ENCODE measurements at regions not wholly inside any gene's neighbourhood (a gene's known extent, or its start where the extent isn't known, plus 50 kb on each side); places are given as distances from the start of the nearest gene placed in this dataset.
"Not testable (repeated sequence)": the region's sequence is repeated elsewhere in the genome, so short reads cannot be mapped to it uniquely, and the experiment has no call there.

DNA sequence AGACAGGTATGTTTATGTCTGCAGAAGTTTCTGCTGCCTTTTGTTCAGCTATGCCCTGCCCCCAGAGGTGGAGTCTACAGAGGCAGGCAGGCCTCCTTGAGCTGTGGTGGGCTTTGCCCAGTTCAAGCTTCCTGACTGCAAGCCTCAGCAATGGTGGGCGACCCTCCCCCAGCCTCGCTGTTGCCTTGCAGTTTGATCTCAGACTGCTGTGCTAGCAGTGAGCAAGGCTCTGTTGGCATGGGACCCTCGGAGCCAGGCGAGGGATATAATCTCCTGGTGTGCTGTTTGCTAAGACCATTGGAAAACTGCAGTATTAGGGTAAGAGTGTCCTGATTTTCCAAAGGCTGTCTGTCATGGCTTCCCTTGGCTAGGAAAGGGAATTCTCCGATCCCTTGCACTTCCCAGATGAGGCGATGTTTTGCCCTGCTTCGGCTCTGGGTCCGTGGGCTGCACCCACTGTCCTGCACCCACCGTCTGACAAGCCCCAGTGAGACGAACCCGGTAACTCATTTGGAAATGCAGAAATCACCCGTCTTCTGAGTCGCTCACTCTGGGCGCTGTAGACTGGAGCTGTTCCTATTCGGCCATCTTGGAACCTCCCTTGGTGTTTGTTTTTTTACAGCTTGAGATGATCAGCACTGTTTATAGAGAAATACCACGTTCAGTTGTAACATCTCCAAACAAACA lies 2705.5 kb upstream of the PCDH20 start:
- not testable (repeated sequence) for DNase-seq; H3K4me2 ChIP-seq (ENCODE audit: low read length); H2BK120ac ChIP-seq (ENCODE audit: insufficient read depth, low read length, poor library complexity); H4K8ac ChIP-seq (ENCODE audit: low read depth, low read length); H3K4me1 ChIP-seq (ENCODE audit: control insufficient read depth in 1 of 2, insufficient read depth in 2 of 2, low read length in 2 of 2); H3K79me1 ChIP-seq (ENCODE audit: low read length); H4K91ac ChIP-seq (ENCODE audit: low read depth, low read length); H3K4ac ChIP-seq (ENCODE audit: low read depth, low read length); H3K9ac ChIP-seq (ENCODE audit: low read length); H3K23ac ChIP-seq (ENCODE audit: low read length); H2AK5ac ChIP-seq (ENCODE audit: low read length); H2BK12ac ChIP-seq (ENCODE audit: low read length); H3K79me2 ChIP-seq (ENCODE audit: control insufficient read depth, insufficient read depth, low read length, poor library complexity); H3K14ac ChIP-seq (ENCODE audit: low read length); H2BK5ac ChIP-seq (ENCODE audit: low read depth, low read length, poor library complexity); H3K36me3 ChIP-seq (ENCODE audit: control insufficient read depth in 1 of 2, insufficient read depth in 2 of 2, low read length in 2 of 2); H3K27me3 ChIP-seq (ENCODE audit: insufficient read depth, low read length); H3K9me3 ChIP-seq (ENCODE audit: insufficient read depth, low read depth, low read length); H3K4me3 ChIP-seq (ENCODE audit: low read depth, low read length); H2AFZ ChIP-seq (ENCODE audit: insufficient read depth, low read length, poor library complexity); H3K27ac ChIP-seq (ENCODE audit: low read depth, low read length); H4K12ac ChIP-seq (ENCODE audit: low read depth, low read length); H3K18ac ChIP-seq (ENCODE audit: low read length)
- WGBS (ENCODE audit: extremely low coverage, insufficient coverage, insufficient read length), result no CpG with 5 or more reads among the region's 16 CpGs

GRCh38 chr13:64099994-64100393 lies 2684.3 kb upstream of the PCDH20 start:
- Histone ChIP-seq H4K12ac (ENCODE audit: low read depth, low read length) (no peak overlapping the region), H3K14ac (ENCODE audit: low read length) (no peak overlapping the region), H3K79me2 (ENCODE audit: control insufficient read depth, insufficient read depth, low read length, poor library complexity) (no peaks in the 10 kb centered on the region), H3K4me2 (ENCODE audit: low read length) (no peak overlapping the region), H2AFZ (ENCODE audit: insufficient read depth, low read length, poor library complexity) (no peak overlapping the region), H4K8ac (ENCODE audit: low read depth, low read length) (no peak overlapping the region), H2BK120ac (ENCODE audit: insufficient read depth, low read length, poor library complexity) (no peak overlapping the region), H2AK5ac (ENCODE audit: low read length) (no peak overlapping the region), H3K4me1 (ENCODE audit: control insufficient read depth in 1 of 2, insufficient read depth in 2 of 2, low read length in 2 of 2) (no peaks in the 10 kb centered on the region), H3K4ac (ENCODE audit: low read depth, low read length) (no peak overlapping the region), H3K9me3 (ENCODE audit: insufficient read depth, low read depth, low read length) (no peaks in the 10 kb centered on the region), H3K36me3 (ENCODE audit: control insufficient read depth in 1 of 2, insufficient read depth in 2 of 2, low read length in 2 of 2) (no peaks in the 10 kb centered on the region), H3K27me3 (ENCODE audit: insufficient read depth, low read length) (no peaks in the 10 kb centered on the region), H3K18ac (ENCODE audit: low read length) (no peak overlapping the region), H3K9ac (ENCODE audit: low read length) (no peak overlapping the region), H2BK12ac (ENCODE audit: low read length) (no peak overlapping the region), H2BK5ac (ENCODE audit: low read depth, low read length, poor library complexity) (no peak overlapping the region), H3K4me3 (ENCODE audit: low read depth, low read length) (no peak overlapping the region), H3K79me1 (ENCODE audit: low read length) (no peaks in the 10 kb centered on the region), H4K91ac (ENCODE audit: low read depth, low read length) (no peak overlapping the region), H3K23ac (ENCODE audit: low read length) (no peak overlapping the region), H3K27ac (ENCODE audit: low read depth, low read length) (no peak overlapping the region)
- WGBS (ENCODE audit: extremely low coverage, insufficient coverage, insufficient read length), result no CpG with 5 or more reads among the region's 2 CpGs
- no peak for DNase-seq

GRCh38 chr13:64090311-64090710 lies 2674.7 kb upstream of the PCDH20 start:
- Histone ChIP-seq H3K14ac (ENCODE audit: low read length) (no peak overlapping the region), H4K8ac (ENCODE audit: low read depth, low read length) (no peak overlapping the region), H3K4me1 (ENCODE audit: control insufficient read depth in 1 of 2, insufficient read depth in 2 of 2, low read length in 2 of 2) (no peaks in the 10 kb centered on the region), H3K4me2 (ENCODE audit: low read length) (no peak overlapping the region), H2BK120ac (ENCODE audit: insufficient read depth, low read length, poor library complexity) (no peak overlapping the region), H3K9ac (ENCODE audit: low read length) (no peak overlapping the region), H3K79me1 (ENCODE audit: low read length) (no peaks in the 10 kb centered on the region), H3K36me3 (ENCODE audit: control insufficient read depth in 1 of 2, insufficient read depth in 2 of 2, low read length in 2 of 2) (no peaks in the 10 kb centered on the region), H4K91ac (ENCODE audit: low read depth, low read length) (no peak overlapping the region), H2AFZ (ENCODE audit: insufficient read depth, low read length, poor library complexity) (no peak overlapping the region), H4K12ac (ENCODE audit: low read depth, low read length) (no peak overlapping the region), H3K79me2 (ENCODE audit: control insufficient read depth, insufficient read depth, low read length, poor library complexity) (no peaks in the 10 kb centered on the region), H3K18ac (ENCODE audit: low read length) (no peak overlapping the region), H3K4ac (ENCODE audit: low read depth, low read length) (no peak overlapping the region), H3K27me3 (ENCODE audit: insufficient read depth, low read length) (no peaks in the 10 kb centered on the region), H2BK5ac (ENCODE audit: low read depth, low read length, poor library complexity) (no peak overlapping the region), H2AK5ac (ENCODE audit: low read length) (no peak overlapping the region), H3K9me3 (ENCODE audit: insufficient read depth, low read depth, low read length) (no peaks in the 10 kb centered on the region), H3K23ac (ENCODE audit: low read length) (no peak overlapping the region), H3K27ac (ENCODE audit: low read depth, low read length) (no peak overlapping the region), H3K4me3 (ENCODE audit: low read depth, low read length) (no peak overlapping the region), H2BK12ac (ENCODE audit: low read length) (no peak overlapping the region)
- DNase-seq, result no peak
- no CpG with 5 or more reads among the region's 3 CpGs for WGBS (ENCODE audit: extremely low coverage, insufficient coverage, insufficient read length)

DNA sequence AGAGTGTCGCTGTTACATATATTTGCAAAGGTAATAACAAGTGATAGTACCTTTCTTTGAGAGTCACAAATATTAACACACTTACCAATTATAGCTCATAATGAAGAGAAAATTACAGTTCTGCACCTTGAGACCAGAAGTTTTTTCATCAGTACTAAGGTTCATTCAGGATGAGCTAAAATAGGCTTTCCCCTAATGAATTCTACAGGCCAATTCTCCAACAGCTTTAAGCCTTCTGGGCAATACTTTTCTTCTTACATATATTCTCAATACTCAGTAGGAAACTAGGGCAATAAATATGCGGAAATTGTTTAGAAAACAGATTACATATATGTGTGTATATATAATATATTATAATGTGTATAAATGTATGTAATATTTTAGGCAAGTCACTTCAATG lies 2672.8 kb upstream of the PCDH20 start:
- H3K27ac ChIP-seq (ENCODE audit: low read depth, low read length), result no peak overlapping the region

More for the DNA sequence above, 2672.8 kb upstream of the PCDH20 start:
- no peak for DNase-seq
- no peak overlapping the region for H3K4ac ChIP-seq (ENCODE audit: low read depth, low read length)
- H2BK120ac ChIP-seq (ENCODE audit: insufficient read depth, low read length, poor library complexity), result no peak overlapping the region
- no peaks in the 10 kb centered on the region for H3K4me1 ChIP-seq (ENCODE audit: control insufficient read depth in 1 of 2, insufficient read depth in 2 of 2, low read length in 2 of 2)
- H4K8ac ChIP-seq (ENCODE audit: low read depth, low read length), result no peak overlapping the region
- WGBS (ENCODE audit: extremely low coverage, insufficient coverage, insufficient read length), result no CpG with 5 or more reads among the region's 2 CpGs
- no peak overlapping the region for H2BK5ac ChIP-seq (ENCODE audit: low read depth, low read length, poor library complexity)
- H3K9ac ChIP-seq (ENCODE audit: low read length), result no peak overlapping the region
- no peak overlapping the region for H2BK12ac ChIP-seq (ENCODE audit: low read length)
- no peak overlapping the region for H3K4me3 ChIP-seq (ENCODE audit: low read depth, low read length)
- no peaks in the 10 kb centered on the region for H3K27me3 ChIP-seq (ENCODE audit: insufficient read depth, low read length)
- no peak overlapping the region for H3K18ac ChIP-seq (ENCODE audit: low read length)
- H3K23ac ChIP-seq (ENCODE audit: low read length), result no peak overlapping the region
- no peak overlapping the region for H3K4me2 ChIP-seq (ENCODE audit: low read length)
- no peak overlapping the region for H3K14ac ChIP-seq (ENCODE audit: low read length)
- H3K36me3 ChIP-seq (ENCODE audit: control insufficient read depth in 1 of 2, insufficient read depth in 2 of 2, low read length in 2 of 2), result no peaks in the 10 kb centered on the region
- no peak overlapping the region for H4K12ac ChIP-seq (ENCODE audit: low read depth, low read length)
- H2AK5ac ChIP-seq (ENCODE audit: low read length), result no peak overlapping the region
- H3K79me2 ChIP-seq (ENCODE audit: control insufficient read depth, insufficient read depth, low read length, poor library complexity), result no peaks in the 10 kb centered on the region
- H2AFZ ChIP-seq (ENCODE audit: insufficient read depth, low read length, poor library complexity), result no peak overlapping the region
- H3K9me3 ChIP-seq (ENCODE audit: insufficient read depth, low read depth, low read length), result no peaks in the 10 kb centered on the region
- no peak overlapping the region for H4K91ac ChIP-seq (ENCODE audit: low read depth, low read length)
- H3K79me1 ChIP-seq (ENCODE audit: low read length), result no peaks in the 10 kb centered on the region
